GM12872 (cell line): ENCODE measurements at regions not wholly inside any gene's neighbourhood (a gene's known extent, or its start where the extent isn't known, plus 50 kb on each side); places are given as distances from the start of the nearest gene placed in this dataset.

Experiments
- TF ChIP-seq, protein P1 (sequence below): IDR thresholded peaks from 3 replicates; pipeline ENCODE4 v1.5.1; 2011; ENCODE audit warnings: low read depth, mild to moderate bottlenecking, low read length, moderate library complexity; ENCODE audit not compliant: insufficient read depth

DNA sequence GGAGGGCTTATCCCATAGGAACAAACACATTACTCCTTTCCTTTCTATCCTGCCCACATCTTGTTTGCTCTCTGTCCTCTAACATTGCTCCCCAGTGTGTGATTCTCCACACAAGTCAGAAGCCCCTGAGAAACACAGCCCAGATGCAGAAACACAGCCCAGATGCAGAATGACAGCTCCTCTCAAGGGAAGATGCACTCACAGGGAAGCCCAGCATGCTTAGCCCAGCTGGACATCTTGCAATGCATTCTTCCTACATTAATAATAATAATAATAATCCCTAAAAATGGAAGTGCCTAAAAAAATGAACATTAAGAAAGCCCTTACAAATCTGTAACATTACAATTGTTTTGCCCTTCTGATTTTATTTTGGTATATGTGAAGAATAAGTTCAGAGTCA is 172.1 kb downstream of the CBLN2 start:
- TF ChIP-seq, protein P1, sequence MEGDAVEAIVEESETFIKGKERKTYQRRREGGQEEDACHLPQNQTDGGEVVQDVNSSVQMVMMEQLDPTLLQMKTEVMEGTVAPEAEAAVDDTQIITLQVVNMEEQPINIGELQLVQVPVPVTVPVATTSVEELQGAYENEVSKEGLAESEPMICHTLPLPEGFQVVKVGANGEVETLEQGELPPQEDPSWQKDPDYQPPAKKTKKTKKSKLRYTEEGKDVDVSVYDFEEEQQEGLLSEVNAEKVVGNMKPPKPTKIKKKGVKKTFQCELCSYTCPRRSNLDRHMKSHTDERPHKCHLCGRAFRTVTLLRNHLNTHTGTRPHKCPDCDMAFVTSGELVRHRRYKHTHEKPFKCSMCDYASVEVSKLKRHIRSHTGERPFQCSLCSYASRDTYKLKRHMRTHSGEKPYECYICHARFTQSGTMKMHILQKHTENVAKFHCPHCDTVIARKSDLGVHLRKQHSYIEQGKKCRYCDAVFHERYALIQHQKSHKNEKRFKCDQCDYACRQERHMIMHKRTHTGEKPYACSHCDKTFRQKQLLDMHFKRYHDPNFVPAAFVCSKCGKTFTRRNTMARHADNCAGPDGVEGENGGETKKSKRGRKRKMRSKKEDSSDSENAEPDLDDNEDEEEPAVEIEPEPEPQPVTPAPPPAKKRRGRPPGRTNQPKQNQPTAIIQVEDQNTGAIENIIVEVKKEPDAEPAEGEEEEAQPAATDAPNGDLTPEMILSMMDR = no peak

DNA sequence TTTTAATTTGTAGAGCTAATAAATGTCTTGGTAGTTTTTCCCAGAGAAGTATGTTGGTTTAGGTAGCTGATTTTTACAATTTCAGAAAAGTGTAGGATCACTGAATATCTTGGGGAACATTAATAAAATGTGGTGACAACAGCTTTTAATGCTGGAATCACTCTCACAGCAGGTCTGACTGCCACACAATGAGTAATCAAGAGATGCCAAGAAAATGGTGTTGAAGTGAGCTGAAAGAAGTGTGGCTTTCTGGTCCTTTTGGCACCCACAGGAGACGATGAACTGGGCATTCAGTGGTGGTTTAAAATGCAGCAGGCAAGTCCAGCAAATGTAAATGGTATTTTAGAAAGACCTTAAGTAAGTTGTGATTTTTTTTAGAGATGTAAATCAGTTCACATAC is 175.8 kb downstream of the CBLN2 start:
- TF ChIP-seq, protein P1 = no peak

DNA sequence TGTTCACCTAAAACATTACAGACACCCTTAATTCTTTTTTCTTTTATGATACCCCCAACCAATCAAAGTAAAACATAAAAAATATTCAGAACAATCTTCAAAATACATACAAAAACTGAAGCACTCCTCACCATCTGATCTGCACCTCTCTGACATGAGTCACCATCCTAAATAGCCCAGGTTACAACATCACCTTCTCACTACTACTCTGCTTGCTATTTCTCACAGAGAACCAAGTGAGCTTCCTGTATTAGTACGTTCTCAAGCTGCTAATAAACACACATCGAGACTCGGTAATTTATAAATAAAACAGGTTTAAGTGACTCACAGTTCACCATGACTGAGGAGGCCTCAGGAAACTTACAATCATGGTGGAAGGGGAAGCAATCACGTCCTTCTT is 183.5 kb downstream of the CBLN2 start:
- TF ChIP-seq, protein P1 = no peak

DNA sequence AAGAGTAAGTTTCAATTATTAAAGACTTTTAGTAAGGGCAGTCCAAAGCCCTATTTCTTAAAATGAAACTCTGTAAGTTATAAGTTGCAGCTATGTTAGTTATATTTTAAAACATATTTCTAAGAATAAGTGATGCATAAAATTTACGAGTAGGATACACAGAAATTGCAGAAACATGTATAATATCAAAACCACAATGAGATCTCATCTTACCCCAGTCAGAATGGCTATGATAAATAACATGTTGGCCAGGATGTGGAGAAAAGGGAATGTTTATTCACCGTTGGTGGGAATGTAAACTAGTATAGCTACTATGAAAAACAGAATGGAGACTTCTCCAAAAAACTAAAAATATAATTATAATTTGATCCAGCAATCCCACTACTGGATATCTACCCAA is 201.2 kb downstream of the CBLN2 start:
- TF ChIP-seq, protein P1 = no peak

DNA sequence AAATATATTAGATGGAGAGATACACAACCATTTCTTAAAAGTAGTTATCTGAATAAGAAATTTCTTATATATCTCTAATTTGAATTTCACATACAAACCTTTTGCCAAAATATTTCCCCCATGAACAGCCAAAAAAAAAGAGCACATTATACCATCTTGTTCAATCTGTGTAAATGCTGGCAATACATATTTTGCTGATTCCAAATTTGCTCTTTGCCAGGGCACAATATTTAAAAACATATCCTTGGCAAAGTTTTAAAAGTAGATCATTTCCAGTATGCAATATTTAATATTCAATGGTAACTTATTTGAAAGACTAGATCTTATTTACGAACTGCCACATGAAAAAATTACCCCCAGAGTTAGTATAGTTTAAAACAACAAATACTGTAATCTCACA is 204.2 kb downstream of the CBLN2 start:
- TF ChIP-seq, protein P1 = no peak

DNA sequence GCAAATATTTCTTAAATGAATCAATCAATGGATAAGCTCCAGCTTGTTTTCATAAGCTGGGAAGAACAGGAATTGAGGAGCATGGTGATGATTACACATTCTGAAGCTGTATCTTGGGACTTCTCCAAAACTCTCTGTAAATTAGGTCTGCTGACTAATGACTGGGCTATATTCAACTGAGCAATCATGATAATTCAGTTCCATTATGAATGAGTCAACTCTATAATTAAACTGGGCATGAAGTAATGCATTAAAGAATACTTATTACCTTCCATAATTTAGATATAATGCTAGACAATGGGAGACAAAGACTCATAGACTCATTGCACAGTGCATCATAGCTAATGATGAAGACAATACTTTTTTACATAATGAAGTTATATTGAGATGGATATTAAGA is 207.4 kb downstream of the CBLN2 start:
- TF ChIP-seq, protein P1 = no peak

DNA sequence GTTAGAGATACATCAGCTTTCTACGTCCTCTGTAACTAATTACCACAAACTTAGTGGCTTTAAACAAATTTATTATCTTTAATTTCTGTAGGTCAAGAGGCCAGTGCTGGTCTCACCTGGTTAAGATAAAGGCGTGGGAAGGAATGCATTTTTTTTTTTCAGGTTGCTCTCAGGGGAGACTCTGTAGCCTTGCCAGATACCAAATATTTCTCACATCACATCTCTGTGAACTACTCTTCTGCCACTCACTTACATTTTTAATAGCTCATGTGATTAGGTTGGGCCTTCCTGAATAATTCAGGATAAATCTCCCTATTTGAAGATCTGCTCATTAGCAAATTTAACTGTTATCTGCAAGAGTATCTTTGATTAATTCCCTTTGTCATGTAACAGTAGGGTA is 214.6 kb downstream of the CBLN2 start:
- TF ChIP-seq, protein P1 = no peak

DNA sequence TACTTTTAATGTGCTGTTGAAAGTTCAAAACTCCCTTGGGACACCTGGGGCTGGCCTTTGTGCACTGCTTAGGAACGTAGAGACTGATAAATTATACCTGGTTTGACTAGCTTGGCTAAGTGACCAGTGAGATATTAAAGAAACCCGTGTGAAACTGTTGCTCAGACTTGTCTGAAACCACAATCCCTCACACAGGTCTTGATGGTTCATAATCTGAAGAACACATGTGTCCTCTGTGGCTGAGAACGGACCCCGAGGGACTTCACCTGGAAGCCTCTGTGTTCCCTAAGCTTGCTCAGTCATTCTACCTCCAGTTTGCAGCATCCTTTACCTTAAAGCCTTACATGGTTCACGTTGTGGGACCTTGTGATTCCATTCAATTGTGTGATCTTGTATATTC is 218.8 kb downstream of the CBLN2 start:
- TF ChIP-seq, protein P1 = no peak
